HG03045 (cell line): ENCODE measurements at regions not wholly inside any gene's neighbourhood (a gene's known extent, or its start where the extent isn't known, plus 50 kb on each side); places are given as distances from the start of the nearest gene placed in this dataset.

Source experiments
- ATAC-seq: cut with Tn5 transposase; IDR thresholded peaks from one replicate; pipeline ENCODE4 v1.9.1; 2021; ENCODE audit warnings: mild to moderate bottlenecking, moderate library complexity; ENCODE audit not compliant: unreplicated experiment

GRCh38 chr2:133809485-133809884 is 241.2 kb upstream of the NCKAP5 start:
- no peak for ATAC-seq

GRCh38 chr2:133810559-133810958 is 242.3 kb upstream of the NCKAP5 start:
- ATAC-seq: no peak

GRCh38 chr2:133811409-133812125 is 243.3 kb upstream of the NCKAP5 start:
- no peak for ATAC-seq

- ATAC-seq: no peak
Measured at GRCh38 chr2:133812826-133813617, 244.8 kb upstream of the NCKAP5 start.

- ATAC-seq: no peak
Measured at GRCh38 chr2:133814890-133815289, 246.6 kb upstream of the NCKAP5 start.

- no peak for ATAC-seq
Measured at GRCh38 chr2:133816037-133816436, 247.8 kb upstream of the NCKAP5 start.

GRCh38 chr2:133817680-133818566 is 249.7 kb upstream of the NCKAP5 start:
- ATAC-seq: no peak

- ATAC-seq: no peak
Measured at GRCh38 chr2:133818661-133819060, 250.4 kb upstream of the NCKAP5 start.

GRCh38 chr2:133819906-133820305 is 251.6 kb upstream of the NCKAP5 start:
- no peak for ATAC-seq

- no peak for ATAC-seq
Measured at GRCh38 chr2:133821107-133821760, 253.0 kb upstream of the NCKAP5 start.

GRCh38 chr2:133822517-133823225 is 254.4 kb upstream of the NCKAP5 start:
- ATAC-seq: no peak

GRCh38 chr2:133823226-133823550 is 254.9 kb upstream of the NCKAP5 start:
- no peak for ATAC-seq

GRCh38 chr2:133824869-133825268 is 256.6 kb upstream of the NCKAP5 start:
- no peak for ATAC-seq

- no peak for ATAC-seq
Measured at GRCh38 chr2:133825778-133826177, 257.5 kb upstream of the NCKAP5 start.

- no peak for ATAC-seq
Measured at GRCh38 chr2:133828913-133829312, 260.6 kb upstream of the NCKAP5 start.

GRCh38 chr2:133829450-133830020 is 261.3 kb upstream of the NCKAP5 start:
- no peak for ATAC-seq

- no peak for ATAC-seq
Measured at GRCh38 chr2:133833746-133834145, 265.5 kb upstream of the NCKAP5 start.

GRCh38 chr2:133835821-133836619 is 267.8 kb upstream of the NCKAP5 start:
- no peak for ATAC-seq

GRCh38 chr2:133836691-133837345 is 268.6 kb upstream of the NCKAP5 start:
- no peak for ATAC-seq
